Subcutaneous abdominal adipose tissue (tissue), 5 donors: ENCODE measurements at regions not wholly inside any gene's neighbourhood (a gene's known extent, or its start where the extent isn't known, plus 50 kb on each side); places are given as distances from the start of the nearest gene placed in this dataset.

Experiments
- H3K27ac ChIP-seq: one replicate; pipeline ENCODE4 v1.7.0; 2013; ENCODE audit warnings: low read depth, mild to moderate bottlenecking, inconsistent platforms, low read length, moderate library complexity
- H3K27me3 ChIP-seq, 5 donors: one replicate each; pipeline ENCODE4 v1.7.0; 2013; ENCODE audit warnings: low read length in 5 of 5, inconsistent platforms in 1 of 5; ENCODE audit not compliant: control insufficient read depth in 5 of 5, insufficient read depth in 4 of 5
- H3K36me3 ChIP-seq, 5 donors: one replicate each; pipeline ENCODE4 v1.7.0; 2013; ENCODE audit warnings: low read length in 5 of 5; ENCODE audit not compliant: control insufficient read depth in 5 of 5, insufficient read depth in 5 of 5
- H3K4me1 ChIP-seq, 5 donors: one replicate each; pipeline ENCODE4 v1.7.0; 2013; ENCODE audit warnings: low read length in 5 of 5, mild to moderate bottlenecking in 3 of 5, moderate library complexity in 1 of 5; ENCODE audit not compliant: control insufficient read depth in 5 of 5, insufficient read depth in 5 of 5
- H3K4me3 ChIP-seq, 5 donors: one replicate each; pipeline ENCODE4 v1.7.0; 2013; ENCODE audit warnings: low read length in 5 of 5, low read depth in 1 of 5
- H3K9ac ChIP-seq, 5 donors: one replicate each; pipeline ENCODE4 v1.7.0; 2013; ENCODE audit warnings: low read length in 5 of 5, mild to moderate bottlenecking in 4 of 5, moderate library complexity in 3 of 5
- H3K9me3 ChIP-seq, 5 donors: one replicate each; pipeline ENCODE4 v1.7.0; 2013; ENCODE audit warnings: low read length in 5 of 5; ENCODE audit not compliant: control insufficient read depth in 5 of 5
- donor health status: healthy.
- donor health status: healthy.
- donor health status: healthy.
- donor health status: healthy.
- donor health status: healthy.

GRCh38 chr7:136033413-136034031, 56.4 kb upstream of the MTPN start:
- Histone ChIP-seq H3K4me1 (no peaks in the 10 kb centered on the region), H3K4me3 (no peak overlapping the region), H3K27ac (no peak overlapping the region), H3K36me3 (no peaks in the 10 kb centered on the region), H3K27me3 (no peaks in the 10 kb centered on the region), H3K9ac (no peak overlapping the region), H3K9me3 (no peaks in the 10 kb centered on the region)

GRCh38 chr7:136030867-136031318, 53.7 kb upstream of the MTPN start:
- Histone ChIP-seq H3K9ac (no peak overlapping the region), H3K27ac (no peak overlapping the region), H3K27me3 (no peaks in the 10 kb centered on the region)

GRCh38 chr7:136030330-136030729, 53.2 kb upstream of the MTPN start:
- Histone ChIP-seq H3K9me3 (no peaks in the 10 kb centered on the region), H3K4me1 (no peaks in the 10 kb centered on the region), H3K9ac (no peak overlapping the region), H3K27me3 (no peaks in the 10 kb centered on the region), H3K27ac (no peak overlapping the region), H3K36me3 (no peaks in the 10 kb centered on the region), H3K4me3 (no peak overlapping the region)

More at GRCh38 chr7:136030867-136031318, 53.7 kb upstream of the MTPN start:
- Histone ChIP-seq H3K9me3 (no peaks in the 10 kb centered on the region), H3K4me1 (no peaks in the 10 kb centered on the region), H3K36me3 (no peaks in the 10 kb centered on the region), H3K4me3 (no peak overlapping the region)

- Histone ChIP-seq H3K4me3 (no peak overlapping the region), H3K4me1 (no peaks in the 10 kb centered on the region), H3K9ac (no peak overlapping the region), H3K27me3 (no peaks in the 10 kb centered on the region), H3K9me3 (no peaks in the 10 kb centered on the region), H3K36me3 (no peaks in the 10 kb centered on the region), H3K27ac (no peak overlapping the region)
Measured at GRCh38 chr7:136027160-136027559, 50.0 kb upstream of the MTPN start.
